ELR (cell line): ENCODE measurements at regions not wholly inside any gene's neighbourhood (a gene's known extent, or its start where the extent isn't known, plus 50 kb on each side); places are given as distances from the start of the nearest gene placed in this dataset.

ENCODE experiments used
- DNase-seq: peaks from one replicate; pipeline ENCODE4 v3.0.0-alpha.2; 2015; ENCODE audit warnings: low read depth

DNA sequence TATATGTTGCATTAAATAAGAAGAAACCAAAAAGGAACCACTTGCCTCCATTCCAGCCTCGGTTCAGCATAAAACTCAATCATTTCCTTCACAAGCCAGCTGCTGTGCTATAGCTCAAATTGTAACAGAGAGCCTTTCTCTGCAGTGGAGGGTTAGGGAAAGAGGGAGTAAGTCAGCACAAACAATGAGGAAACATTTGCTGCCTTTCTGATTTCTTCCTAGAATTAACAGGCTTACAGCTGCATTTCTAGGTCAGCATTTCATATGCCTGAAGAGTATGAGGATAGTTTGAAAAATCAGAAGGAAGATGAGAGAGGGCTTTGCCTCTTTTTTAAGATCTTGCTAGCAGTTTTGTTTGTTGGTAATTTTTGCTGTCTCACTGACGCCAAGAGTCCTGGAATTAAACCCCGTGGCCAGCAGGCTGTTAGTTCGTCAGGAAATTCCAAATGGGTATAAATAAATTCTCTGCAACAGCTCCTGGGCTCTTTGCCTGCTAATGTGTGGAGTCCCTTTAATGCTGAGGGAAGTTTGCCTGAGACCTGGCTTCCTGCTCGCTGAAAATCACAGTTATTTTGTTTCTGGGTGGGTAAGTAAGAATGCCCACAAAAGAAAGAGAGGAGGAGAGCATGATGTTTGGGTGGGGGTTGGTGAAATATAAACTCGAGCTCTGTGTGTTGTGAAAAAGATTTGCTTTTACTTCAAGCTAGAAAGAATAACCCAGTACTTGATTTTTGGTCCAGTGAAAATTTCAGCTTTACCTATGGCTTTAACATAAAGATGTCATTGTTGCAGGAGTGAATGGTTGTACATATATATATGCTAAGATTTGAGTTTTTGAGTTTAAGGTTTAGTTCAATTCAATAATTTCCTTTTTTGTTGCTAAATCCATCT, 148.1 kb upstream of the DMRT1 start:
- peak; percentile 64 for DNase-seq

DNA sequence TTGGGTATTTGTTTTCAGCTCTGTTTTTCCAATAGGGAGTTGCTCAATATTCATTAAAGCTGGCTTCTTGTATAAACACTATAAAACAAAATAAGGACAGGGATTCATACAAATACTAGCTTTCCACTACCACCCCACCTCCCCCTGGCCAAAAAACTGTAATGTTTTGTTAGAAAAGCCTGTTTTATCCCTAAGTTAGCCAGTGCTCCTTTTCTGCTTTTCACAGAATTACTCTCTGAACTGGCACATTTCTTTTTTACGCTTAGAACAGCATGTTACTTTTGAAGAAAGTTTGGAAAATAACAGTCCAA, 147.4 kb upstream of the DMRT1 start:
- no peak for DNase-seq

DNA sequence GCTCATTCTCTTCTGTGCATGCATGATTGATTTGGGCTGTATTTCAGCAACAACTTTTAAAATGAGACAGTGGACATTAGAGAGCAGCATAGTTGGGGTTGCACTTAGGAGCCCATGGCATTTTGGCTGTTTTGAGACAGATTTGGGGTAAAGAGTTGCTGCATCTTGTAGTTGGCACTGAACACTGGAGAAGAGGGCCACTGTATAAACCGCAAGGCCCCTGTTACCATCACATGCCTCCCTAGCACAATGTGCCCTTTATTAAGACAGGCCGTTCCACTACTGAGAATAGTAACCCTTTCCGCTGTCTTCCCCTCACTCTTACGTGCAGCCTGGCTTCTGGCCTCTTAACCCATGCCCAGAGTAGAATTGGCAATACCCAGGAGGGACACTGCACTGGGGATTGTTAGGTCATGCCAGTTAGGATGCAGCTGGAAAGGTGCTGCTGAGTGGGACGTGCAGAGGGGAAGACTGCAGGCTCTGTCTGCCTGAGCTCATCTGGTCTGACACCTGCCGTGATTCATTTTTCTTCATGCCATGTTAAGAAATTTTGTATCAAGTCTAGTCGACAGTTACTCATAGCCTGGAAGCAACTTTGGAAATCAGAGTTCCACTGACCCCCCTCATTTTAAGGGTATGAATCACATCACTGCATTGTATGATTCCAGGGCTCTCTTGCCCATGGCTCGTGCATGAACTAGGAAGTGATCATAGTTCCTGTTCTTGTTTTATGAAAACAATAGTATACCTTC, 146.9 kb upstream of the DMRT1 start:
- DNase-seq: peak; percentile 95

DNA sequence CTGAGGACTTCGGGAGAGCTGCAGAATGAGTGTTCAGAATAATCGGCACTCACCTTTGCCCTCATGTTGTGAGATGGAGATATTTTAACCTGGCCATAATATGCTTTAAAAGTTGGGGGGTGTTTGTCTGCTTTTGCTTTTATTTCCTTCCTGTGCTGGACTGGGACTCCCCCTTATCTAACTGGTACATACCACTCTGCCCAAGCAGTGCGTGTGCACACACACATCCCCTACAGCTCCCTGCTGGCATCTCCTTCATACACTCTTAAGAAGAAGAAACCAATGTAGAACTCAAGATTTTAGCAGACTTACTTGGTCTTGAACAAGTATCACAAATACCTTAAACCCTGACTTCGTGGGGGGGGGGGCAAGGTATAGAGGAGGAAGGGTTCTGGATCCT, 146.2 kb upstream of the DMRT1 start:
- DNase-seq: no peak

DNA sequence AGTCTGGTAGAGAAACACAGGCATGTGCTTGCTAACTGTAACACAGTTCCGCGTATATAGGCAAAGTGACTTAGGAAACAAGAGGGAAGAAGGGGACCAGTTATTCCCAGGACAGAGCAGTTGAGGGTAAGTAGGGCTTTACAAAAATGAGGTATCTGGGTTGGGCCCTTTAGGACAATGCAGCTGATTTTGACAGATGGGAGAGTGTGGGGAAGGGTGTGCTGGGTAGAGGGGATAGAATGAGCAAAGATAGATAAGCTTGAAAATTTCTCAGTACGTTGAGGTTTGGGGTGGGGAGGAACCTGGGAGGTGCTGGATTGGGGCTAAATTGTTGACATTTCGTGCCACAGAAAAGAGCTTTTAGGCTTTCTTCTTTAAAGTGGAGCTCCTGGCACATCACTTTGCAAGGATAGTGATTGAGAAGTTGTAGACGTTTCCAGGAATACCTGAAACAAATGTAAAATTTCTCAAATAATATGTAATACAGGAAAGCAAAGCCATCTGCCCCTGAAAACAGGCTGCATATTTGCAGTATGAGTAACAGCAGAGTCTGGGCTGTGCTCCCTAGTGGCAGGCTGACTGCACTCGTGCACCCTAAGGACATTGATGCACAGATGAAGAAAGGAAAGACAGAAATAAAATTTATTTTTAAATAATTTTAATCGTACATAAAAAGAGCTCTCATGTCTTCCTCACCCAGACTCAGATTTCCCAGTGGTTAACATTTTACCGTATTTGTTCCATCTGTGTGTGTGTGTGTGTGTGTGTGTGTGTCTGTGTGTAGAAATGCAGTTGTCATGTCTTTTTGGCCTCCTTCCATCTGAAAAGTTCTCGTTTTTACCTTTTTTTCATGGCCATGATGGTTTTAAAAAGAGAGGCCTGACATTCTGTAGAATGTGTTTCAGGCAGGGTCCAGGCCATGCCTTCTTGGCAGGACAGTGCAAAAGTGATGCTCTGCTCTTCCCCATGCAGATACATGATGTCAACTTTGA, 144.9 kb upstream of the DMRT1 start:
- peak; percentile 84 for DNase-seq

DNA sequence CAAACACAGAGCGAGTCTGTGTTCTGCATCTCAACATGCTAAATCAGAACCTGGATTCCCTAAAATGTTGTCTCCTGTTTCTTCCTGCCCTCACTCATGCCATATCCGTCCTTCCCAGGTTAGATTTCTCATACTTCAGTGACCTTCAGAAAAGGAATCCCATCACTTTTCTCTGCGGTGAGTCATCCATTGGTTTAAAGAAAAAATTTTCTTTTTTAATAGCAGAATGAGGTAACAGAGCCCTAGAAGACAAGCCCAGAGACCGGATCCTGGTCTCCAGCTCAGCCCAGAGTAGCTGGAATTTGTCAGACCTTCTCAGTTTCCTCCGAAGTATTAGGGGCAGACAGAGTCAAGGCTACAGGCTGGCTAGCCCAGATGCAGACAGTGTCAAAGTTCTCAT, 143.2 kb upstream of the DMRT1 start:
- peak; percentile 89 for DNase-seq

DNA sequence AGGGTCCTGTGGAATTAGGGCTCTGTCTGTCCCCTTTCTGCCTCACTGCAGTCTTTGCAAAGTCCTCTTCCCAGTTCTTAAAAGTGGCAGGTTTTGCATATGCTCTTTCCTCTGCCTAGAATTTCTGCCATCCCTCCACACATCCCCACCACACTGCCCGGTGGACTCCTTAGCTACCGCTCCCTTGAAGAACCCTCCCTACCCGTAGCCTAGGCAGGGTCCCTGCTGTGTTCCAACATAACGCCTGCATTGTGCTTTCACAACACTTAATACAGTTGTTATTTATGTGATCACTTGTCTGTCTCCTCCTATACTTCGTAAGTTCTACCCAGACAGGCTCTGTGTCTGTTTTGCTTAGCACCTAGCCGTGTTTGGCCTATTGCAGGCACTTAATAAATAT, 142.5 kb upstream of the DMRT1 start:
- no peak for DNase-seq

DNA sequence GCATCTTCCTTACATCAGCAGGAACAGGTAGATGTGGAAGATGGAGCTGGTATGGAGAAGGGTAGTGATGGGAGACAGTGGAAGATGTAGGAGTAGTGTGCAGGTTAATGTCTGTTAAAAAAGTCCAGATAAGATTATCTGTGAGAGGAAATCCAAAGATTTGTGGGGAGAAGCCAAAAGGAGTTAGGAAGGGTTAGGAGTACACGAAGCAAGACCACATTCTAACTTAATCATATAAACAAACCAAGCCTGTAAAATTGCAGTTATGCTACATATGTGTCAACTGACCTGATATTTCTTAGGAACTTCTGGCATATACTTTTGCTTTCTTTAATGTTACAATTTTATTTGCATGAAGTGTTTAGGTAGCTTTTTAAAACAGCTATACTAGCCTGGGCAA, 142.1 kb upstream of the DMRT1 start:
- no peak for DNase-seq

DNA sequence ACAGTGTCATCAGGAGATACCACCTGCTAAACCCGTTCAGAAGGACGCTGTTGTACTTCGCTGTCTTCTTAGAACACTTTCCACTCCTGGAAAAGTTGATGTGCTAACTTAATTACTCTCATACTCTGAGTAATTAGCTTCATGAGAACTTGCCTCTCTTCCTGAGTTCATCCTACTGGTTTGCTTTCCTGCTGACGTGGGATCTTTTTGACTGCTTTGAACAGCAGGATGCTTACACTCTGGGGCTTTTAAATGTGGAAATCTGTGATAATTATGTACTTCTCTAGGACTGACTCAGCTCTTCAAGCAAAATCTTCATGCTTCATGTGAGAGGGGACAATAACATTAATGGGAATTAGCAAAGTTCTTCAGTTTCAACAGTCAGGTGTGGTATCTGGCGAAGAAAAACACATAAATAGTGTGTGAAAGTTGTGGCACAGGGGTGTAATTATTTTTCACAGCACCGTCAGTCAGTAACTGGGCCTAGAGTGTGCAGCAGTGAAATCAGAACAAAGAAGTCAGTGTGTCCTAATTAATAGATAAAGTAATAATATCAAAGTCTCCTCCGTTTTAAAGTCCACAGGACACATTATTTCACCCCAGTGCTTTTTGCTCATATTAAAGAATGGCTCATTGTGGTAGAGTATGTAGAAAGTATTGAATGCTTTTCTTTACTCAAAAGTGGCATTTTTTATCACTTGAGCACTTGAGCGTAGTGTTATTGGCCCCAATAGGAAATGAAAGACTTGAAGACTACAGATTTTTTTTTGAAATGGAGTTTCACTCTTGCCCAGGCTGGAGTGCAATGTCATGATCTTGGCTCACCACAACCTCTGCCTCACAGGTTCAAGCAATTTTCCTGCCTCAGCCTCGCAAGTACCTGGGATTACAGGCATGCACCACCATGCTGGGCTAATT, 140.9 kb upstream of the DMRT1 start:
- no peak for DNase-seq

DNA sequence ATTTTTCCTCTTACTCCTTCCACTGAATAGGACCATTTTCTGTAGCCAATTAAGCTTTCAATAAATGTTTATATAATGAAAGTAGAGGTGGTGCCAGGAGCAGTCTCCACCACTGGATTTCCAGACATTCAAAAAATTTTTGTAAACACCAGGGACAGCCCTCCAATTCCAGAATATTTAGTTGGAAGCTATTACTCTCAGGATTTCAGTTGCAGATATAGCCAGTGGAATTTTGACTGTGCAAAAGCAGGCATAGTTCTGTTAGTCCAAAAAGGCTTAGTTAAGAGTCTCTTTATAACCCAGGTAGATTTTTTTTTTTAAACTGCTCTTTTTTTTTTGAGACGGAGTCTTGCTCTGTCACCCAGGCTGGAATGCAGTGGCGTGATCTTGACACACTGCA, 138.1 kb upstream of the DMRT1 start:
- DNase-seq: no peak

DNA sequence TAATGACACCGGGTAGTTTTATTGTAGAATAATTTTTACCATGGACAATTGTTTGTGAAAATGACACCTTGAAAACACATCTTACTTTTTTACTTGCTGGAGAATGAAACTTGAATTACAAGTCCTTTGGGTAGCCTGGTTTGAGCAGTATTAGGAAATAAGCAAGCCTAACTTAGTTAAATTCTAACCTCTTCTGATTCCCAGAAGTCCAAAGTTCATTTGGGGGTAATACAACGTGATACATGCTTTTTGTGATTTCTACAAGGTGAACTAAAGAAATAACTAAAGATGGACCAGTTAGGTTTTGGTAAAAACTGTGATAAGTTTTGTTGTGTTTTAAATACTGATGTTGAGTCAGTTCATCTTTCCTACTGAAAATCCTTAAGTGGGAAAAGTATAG, 135.4 kb upstream of the DMRT1 start:
- DNase-seq: no peak

DNA sequence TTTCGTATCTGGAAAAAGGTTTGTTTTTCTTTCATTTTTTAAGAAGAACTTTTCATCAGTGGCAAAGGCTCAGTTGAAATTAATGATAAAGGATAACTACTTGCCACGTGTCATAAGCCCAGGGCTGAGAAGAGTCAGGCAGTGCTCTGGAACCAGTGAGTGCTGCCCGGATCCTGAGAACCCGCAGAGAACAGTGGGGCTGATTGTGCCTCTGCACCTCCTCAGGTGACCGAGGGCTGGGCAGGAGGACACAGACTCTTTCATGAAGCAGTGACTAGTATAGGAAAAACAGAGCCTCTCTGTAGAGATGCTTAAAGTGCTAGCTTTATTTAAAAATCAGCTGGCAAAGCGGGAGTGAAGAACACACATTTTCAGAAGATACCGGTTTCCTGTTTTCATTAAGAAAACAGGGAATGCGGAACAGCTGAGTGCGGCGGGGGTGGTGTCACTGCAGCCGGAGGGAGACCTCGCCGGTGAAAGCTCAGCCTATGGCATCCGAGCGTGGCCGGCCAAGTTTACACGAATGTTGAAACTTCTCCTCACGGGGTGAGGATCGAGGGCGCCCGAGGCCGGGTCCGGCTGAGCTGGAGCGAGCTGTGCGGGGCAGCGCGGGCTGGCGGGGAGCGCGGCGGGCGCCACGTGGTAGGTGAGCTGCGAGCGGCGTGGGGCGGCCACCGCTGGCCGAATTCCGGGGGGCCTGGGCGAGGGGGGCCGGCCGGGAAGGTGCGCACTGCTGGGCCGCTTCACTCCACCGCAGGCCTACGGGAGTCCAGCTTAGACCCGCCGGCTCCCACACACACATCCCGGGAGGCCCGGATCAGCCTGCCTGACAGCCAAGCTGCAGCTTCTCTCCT, 134.7 kb upstream of the DMRT1 start:
- peak; percentile 69 for DNase-seq

DNA sequence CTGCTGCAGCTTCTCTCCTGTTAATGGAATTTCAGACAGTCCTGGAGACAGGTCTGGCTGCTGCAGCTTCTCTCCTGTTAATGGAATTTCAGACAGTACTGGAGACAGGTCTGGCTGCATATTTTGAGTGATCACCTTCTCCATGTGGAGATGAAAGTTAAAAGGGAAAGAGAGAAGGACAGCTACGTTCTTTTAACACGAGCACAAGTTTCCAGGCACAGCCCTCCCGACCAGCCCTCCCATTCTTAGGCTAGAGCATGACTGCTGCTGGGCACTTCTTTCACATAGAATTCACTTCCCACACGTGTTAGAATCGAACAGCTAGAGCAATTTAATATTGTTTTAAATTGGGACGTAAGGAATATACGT, 133.3 kb upstream of the DMRT1 start:
- DNase-seq: no peak

DNA sequence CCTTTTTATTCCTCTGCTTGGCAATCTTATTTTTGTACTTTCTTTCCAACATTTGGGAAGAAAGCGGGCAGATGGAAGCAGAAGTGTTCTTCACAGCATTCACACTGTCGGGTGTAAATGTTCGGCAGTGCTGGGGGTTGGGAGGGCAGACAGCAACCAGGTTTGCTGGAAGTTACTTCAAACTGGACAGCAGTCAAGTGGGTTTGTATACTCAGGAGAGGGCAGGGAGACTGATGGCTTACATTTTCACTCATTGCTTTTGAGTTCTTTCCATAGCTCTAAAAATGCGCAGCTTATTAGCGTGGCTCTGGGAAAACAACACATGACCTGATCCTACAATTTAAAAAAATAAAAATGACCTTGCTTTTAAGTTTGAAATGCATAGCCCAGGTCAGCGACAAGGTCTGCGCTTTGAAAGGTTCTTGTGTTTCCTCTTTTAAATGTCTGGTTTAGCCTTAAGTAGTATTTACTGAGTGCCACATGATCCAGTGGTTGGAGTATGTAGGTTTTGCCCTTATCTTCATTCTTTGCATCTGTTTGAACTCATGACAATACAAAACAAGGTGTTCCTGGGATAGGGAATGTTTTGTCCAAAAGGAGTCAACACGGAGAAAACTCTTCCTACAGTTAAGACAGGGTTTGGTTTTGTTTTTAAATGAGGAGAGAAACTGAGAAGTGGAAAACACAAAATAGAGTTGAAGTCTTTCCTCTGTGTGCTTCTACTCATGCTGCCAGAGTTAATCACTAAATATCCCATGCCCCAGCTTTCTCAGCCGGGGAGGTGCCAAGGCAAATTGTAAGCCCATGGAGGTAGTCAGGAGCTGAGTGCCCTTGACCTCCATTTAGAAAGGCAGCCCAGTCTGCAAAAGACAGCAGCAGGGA, 132.7 kb upstream of the DMRT1 start:
- no peak for DNase-seq

DNA sequence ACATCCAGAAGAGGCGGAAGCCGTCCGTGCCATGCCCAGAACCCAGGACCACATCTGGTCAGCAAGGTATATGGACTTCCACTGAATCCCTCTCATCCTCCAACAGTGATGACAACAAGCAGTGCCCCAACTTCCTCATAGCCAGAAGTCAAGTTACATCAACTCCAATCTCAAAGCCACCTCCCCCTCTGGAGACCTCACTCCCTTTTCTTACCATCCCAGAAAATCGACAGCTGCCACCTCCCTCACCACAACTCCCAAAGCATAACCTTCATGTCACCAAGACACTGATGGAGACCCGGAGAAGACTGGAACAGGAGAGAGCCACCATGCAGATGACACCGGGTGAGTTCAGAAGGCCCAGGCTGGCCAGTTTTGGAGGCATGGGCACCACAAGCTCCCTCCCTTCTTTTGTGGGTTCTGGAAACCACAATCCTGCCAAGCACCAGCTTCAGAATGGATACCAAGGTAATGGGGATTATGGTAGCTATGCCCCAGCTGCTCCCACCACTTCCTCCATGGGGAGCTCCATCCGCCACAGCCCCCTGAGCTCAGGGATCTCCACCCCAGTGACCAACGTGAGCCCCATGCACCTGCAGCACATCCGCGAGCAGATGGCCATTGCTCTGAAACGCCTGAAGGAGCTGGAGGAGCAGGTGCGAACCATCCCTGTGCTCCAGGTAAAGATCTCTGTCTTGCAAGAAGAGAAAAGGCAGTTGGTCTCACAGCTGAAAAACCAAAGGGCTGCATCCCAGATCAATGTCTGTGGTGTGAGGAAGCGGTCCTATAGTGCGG, 130.3 kb upstream of the DMRT1 start:
- DNase-seq: no peak

DNA sequence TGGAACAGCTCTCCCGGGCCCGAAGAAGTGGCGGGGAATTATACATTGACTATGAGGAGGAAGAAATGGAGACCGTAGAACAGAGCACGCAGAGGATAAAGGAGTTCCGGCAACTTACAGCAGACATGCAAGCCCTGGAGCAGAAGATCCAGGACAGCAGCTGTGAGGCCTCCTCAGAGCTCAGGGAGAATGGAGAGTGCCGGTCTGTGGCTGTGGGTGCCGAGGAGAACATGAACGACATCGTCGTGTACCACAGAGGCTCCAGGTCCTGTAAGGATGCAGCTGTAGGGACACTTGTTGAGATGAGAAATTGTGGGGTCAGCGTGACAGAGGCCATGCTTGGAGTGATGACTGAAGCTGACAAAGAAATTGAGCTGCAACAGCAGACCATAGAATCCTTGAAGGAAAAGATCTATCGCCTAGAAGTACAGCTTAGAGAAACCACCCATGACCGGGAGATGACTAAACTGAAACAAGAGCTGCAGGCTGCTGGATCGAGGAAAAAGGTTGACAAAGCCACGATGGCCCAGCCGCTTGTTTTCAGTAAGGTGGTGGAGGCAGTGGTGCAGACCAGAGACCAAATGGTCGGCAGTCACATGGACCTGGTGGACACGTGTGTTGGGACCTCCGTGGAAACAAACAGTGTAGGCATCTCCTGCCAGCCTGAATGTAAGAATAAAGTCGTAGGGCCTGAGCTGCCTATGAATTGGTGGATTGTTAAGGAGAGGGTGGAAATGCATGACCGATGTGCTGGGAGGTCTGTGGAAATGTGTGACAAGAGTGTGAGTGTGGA, 129.5 kb upstream of the DMRT1 start:
- no peak for DNase-seq

DNA sequence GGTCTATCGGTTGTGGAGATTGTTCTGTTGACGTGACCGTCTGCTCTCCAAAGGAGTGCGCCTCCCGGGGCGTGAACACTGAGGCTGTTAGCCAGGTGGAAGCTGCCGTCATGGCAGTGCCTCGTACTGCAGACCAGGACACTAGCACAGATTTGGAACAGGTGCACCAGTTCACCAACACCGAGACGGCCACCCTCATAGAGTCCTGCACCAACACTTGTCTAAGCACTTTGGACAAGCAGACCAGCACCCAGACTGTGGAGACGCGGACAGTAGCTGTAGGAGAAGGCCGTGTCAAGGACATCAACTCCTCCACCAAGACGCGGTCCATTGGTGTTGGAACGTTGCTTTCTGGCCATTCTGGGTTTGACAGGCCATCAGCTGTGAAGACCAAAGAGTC, 128.9 kb upstream of the DMRT1 start:
- no peak for DNase-seq

DNA sequence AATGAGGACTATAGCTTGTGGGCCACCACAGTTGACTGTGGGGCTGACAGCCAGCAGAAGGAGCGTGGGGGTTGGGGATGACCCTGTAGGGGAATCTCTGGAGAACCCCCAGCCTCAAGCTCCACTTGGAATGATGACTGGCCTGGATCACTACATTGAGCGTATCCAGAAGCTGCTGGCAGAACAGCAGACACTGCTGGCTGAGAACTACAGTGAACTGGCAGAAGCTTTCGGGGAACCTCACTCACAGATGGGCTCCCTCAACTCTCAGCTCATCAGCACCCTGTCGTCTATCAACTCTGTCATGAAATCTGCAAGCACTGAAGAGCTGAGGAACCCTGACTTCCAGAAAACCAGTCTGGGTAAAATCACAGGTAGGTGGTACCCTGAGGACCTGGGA, 128.4 kb upstream of the DMRT1 start:
- DNase-seq: no peak
